ENCODE measurements at regions not wholly inside any gene's neighbourhood (a gene's known extent, or its start where the extent isn't known, plus 50 kb on each side); places are given as distances from the start of the nearest gene placed in this dataset.
"Not testable (repeated sequence)": the region's sequence is repeated elsewhere in the genome, so short reads cannot be mapped to it uniquely, and the experiment has no call there.

DNA sequence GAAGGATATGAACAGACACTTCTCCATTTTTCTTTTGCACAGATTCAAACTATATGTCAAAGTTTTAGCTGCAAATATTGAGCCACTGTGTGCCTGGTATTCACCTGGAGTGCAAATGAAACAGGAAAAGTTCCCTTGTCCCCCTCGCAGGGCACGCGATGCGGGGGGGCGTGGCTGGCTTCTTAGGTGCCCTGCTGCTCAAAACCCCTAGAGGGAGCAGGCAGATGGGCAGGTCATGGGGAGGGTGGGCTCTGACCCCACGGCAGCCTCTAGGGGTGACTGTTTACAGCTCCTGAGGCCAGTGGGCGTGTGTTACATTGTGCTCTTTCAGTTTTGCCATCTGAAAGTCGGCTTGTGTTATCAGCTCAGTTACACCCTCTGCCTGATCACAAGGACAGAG lies 931.2 kb upstream of the B3GALT2 start:
- DNase-seq (ENCODE audit: low read depth in 2 of 3, low spot score in 1 of 3) = no peak

DNA sequence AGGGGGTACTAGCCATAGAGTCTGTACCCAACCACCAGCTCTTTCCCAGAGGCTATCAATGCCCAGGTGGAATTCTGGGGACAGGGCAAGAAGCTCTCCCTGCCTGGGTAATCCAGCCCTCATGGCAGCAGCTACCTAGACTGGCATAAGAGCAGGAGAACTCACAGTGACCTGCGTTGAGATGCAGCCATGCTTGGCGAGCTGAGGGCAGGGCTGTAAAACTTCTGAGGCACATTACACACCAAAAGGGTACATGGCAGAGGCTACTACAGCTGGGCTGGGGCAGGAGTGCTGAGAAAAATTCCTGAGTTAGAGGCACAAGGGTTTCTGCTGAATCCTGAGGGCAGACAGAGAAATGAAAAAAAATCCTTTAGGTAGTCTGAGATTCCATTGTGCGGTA lies 927.9 kb upstream of the B3GALT2 start:
- no peak for DNase-seq (ENCODE audit: low read depth in 2 of 3, low spot score in 1 of 3)

DNA sequence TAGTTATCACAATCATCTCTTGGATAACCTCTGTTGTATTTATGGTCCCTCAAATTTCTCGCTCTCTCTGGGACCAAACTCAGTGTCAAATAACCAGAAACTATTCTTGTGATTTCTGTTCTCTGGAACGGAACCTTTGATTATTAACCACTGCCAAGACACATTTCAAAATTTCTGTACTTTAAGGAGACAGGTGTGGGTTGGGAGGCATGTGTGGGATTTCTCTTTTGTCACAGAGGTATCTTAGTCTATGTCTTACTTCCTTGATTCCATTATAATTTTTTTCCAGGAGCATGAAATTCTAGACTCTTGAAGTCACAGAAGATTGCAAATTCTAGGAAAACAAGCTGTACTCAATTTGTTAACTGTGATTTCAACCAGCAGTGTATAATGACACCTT lies 919.0 kb upstream of the B3GALT2 start:
- DNase-seq (ENCODE audit: low read depth in 2 of 3, low spot score in 1 of 3) = no peak

DNA sequence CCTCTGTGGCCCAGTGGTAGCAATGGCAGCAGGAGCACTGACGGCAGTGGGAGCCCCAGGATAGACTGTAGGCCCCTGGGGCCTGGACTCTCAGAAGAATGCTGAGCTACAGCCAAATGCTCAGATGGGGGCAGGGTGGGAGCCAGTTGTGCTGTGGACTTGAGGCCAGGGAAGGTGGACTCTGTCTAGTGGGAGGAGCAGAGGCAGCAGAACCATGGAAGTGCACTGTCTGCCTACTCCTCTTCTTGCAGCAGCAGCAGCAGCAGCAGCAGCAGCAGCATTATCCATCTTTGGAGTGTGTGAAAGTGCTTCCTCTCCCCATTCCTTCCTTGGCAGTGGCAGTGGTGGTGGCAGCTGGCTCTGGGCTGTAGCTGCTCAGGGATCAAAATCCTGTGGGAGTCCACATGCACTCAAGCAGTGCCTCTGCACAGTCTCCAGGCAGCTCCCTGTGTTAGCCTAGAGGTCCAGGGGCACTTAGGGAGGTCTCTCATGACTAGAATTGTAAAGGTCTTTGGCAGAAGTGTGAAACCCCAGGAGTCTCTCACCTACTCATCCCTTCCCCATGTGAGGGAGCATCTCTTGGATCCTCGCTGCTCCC lies 917.9 kb upstream of the B3GALT2 start:
- DNase-seq (ENCODE audit: low read depth in 2 of 3, low spot score in 1 of 3) = no peak

DNA sequence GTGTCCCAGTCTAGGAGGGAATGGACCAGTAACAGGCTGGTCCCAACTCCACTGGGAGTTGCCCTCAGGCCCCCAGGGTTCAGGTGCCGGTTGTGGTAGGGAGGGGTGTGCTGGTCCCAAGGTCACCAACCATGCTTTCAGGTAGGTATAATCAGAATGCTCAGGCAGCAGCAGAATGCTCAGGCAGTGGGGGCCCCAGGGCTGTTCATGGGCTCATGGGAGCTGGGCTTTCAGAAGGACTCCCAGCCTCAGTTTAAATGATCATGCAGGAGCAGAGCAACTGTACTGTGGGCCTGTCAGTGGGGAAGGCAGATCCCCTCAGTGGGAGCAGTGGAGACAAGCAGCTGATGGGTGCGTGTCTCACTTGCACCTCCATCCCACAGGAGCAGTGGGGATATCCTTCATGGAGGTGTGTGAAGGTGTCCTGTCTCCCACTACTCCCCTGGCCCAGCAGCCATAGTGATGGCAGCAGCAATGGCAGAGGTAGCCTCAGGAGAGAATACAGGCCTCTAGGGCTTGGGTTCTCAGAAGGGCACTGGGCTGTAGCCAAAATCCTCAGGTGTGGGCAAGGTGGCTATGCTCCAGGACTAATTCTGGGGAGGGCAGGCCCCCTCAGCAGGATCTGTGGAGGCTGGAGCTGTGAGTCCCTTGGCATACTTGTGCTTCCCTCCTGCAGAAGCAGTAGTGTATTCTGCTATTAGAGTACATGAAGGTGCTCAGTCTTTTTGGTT lies 917.3 kb upstream of the B3GALT2 start:
- DNase-seq (ENCODE audit: low read depth in 2 of 3, low spot score in 1 of 3) = no peak

DNA sequence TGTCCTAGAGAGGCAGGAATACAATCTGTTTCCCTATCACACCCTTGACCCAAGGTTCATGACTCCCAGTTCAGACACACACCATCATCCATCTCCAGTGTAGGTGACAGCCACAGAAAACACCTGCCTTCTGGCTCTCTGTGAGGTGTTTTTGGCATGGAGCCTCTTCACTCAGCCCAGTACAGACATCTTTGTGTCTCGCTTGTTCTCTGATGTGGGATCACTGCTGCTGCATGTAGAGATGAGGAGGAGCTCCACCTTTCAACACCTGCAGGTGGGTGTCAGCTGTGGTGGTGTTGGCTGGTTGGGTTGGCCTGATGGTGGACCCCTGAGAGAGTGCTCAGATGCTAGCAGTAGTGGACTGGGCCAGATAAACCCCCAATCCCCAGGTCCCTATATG lies 916.7 kb upstream of the B3GALT2 start:
- DNase-seq (ENCODE audit: low read depth in 2 of 3, low spot score in 1 of 3) = no peak

DNA sequence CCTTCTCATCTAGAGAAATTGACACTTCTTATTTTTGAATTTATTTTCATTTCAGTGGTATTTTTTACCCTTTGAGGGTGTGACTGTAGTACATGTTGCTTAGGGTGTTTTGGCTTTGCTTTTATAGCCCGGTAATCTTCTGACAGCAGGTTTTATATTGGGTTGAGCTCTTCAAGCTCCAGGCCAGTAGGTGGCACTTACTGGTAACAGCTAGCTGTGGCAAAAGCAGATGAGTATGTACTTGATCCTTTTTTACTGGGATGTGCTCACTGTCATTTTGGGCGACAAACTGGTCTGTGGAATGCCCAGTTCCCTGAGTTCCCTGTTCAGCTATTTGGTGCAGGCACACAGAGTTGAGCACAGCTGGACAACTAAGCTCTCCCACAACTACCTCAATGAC lies 916.2 kb upstream of the B3GALT2 start:
- DNase-seq (ENCODE audit: low read depth in 2 of 3, low spot score in 1 of 3) = no peak

DNA sequence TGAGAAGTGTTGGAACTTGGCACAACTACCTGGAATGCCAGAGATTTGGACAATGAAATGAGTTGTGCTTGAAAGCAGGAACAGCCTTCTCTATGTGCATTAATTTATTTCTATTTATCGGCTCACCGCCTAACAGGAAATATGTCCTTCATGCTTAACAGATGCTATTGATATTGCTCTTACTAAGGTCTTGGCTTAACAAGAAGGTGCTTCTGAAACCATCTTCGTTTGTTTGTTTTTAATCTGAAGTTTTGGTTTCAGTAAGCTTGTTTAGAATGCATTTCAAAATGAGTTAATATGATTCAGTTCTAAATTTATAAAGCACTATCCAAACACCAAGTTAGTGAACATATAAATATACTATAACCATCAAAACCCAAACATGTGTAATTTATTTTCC lies 898.3 kb upstream of the B3GALT2 start:
- no peak for DNase-seq (ENCODE audit: low read depth in 2 of 3, low spot score in 1 of 3)

DNA sequence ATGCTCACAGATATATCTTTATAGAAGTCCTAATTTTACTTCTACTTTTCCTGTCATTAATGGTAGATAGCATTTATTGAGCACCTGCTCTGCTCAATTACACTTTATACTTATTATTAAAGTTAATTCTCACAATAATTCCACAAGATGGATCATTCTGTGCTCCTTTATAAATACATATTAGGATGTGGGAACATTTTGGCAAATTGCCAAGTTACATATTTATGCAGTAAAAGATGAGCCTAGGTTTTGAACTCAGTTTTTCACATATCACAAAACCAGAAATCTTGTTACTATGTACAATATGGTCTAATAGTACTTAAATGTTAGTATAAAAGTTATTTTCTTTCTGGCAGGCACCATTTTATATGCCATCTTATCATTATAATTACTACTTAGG lies 895.0 kb upstream of the B3GALT2 start:
- DNase-seq (ENCODE audit: low read depth in 2 of 3, low spot score in 1 of 3) = no peak

DNA sequence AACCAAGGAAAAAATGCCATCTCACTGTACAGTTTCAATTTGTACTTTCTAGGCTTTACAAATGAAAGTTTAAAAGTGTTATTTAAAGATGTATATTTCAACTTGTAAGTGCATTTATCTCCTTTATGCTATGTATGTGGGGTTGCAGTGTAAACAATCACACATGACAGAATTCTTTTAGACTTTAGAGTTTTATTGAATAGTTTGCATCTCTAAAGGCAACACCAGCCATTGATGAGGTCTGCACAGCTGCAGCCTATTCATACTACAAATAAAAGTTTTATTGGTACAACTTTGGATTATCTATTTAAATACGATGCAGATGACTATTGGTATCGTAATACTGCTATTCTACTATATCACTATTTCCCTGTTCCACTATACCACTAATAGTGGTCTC lies 894.4 kb upstream of the B3GALT2 start:
- DNase-seq (ENCODE audit: low read depth in 2 of 3, low spot score in 1 of 3) = no peak

DNA sequence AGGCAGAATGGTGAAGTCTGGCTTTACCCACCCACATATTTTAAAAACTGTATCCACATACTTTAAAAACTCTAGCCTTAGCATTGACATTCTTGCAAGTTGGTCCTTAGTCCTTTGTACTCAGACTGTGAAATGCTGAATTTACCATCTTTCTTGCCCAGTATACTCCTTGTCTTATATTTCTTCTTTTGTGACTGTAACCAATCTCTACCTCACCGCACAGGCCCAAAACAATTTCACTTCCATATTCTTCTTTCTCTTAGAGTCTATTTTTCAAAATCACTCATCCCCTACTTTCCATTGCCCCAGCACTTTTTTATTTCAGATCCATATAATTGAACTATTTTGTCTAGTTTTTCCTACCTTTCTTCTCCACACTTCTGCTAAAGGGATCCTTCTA lies 892.4 kb upstream of the B3GALT2 start:
- no peak for DNase-seq (ENCODE audit: low read depth in 2 of 3, low spot score in 1 of 3)

DNA sequence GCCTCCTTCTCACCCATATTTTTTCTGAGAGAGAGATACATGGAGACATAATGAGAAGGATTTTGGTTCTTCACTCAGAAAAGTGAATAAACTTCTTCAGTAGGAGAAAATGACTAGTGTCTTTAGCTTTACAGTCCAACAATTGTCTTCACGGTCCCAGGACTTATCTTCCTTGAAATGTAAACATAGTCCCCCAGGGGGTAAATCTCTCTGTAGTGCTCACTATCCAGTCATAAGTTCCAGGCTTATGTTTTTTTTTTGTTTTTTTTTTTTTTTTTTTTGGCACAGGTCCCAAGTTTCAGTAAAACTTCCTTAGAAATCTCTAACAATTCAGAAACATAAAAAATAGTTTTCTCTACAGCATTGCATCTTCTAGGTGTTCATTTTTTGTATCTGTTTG lies 890.2 kb upstream of the B3GALT2 start:
- no peak for DNase-seq (ENCODE audit: low read depth in 2 of 3, low spot score in 1 of 3)

DNA sequence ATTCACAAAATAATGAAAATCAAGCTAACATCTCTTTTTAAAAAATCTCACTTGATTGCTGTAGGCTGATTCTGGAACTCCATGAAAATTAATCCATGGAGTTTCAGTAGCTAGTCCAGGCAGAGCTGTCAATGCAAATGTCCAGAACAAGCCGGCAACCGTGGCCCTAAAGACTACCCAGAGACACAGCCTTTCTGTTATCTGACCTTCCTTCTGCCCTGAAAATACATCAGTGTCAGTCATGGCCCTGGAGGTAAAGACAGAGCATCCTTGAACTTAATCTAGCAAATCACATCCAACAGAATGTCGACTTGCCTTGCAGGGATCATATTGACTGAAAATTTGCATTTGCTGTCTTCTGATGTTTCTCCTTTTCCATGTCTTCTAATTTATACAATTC lies 887.4 kb upstream of the B3GALT2 start:
- DNase-seq (ENCODE audit: low read depth in 2 of 3, low spot score in 1 of 3) = no peak

DNA sequence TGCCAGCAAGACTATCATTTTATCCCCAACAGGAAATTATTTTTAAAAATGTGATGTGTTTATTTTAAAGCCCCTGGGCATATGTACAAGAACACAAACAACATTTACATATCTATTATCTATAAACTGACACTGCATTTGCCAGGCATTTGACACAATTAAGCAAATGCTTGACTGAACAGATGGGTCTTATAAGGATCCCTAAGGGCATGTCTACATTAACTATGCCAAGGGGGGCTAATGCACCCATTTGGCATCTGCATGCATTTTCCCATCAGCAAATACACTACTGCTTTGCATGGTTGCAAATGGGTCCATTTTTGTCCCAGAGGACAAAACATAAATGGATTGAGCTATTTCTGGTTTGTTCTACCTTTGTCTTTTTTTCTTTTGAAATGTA lies 884.8 kb upstream of the B3GALT2 start:
- no peak for DNase-seq (ENCODE audit: low read depth in 2 of 3, low spot score in 1 of 3)

DNA sequence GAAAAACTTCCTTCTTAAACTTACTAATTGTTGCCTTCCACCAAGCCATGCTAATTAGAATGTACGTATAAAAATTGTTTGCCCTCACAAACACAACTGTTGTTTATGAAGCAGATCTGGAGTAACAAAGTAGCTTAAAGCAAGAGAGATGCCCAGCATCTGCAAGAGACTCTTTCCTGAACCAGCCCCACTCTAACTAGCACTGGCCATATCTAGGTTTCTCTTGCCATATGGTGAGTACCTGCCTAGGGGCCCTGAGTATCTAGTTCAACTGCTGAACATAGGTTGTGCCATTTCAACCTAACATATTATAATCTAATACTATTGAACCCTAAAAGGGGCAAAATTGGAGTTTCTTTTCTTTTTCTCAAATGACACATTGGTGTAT lies 883.4 kb upstream of the B3GALT2 start:
- no peak for DNase-seq (ENCODE audit: low read depth in 2 of 3, low spot score in 1 of 3)

DNA sequence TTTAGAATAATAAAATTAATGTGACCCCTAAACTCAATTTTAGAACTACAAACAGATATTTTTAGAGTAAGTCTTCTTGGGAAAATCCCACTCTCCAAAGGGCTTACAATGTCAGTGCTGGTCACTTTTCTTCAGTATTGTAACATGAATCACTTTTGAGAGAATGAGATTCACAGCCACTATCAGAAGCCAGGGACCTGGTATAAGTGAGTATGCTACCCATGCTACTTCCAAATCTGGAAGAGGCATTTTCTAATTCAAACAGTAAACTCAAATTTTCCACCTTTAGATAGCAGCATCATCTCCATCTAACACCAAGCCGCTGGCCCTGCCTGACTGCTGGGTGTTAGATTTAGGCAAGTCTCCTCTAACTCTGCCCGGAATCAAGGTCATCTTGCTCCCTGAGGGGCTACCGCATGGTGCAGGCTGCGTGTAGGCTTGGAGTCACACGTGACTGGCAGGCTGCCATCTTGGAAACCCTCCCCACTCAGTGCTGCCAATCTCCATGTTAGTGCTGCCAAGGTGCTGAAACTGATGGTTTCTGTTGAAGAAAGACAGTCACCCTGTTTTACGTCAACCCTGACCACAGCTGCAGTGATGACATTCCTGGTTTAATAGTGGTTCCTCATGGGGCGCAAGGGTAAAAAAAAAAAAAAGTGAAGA lies 882.9 kb upstream of the B3GALT2 start:
- DNase-seq (ENCODE audit: low read depth in 2 of 3, low spot score in 1 of 3) = no peak

DNA sequence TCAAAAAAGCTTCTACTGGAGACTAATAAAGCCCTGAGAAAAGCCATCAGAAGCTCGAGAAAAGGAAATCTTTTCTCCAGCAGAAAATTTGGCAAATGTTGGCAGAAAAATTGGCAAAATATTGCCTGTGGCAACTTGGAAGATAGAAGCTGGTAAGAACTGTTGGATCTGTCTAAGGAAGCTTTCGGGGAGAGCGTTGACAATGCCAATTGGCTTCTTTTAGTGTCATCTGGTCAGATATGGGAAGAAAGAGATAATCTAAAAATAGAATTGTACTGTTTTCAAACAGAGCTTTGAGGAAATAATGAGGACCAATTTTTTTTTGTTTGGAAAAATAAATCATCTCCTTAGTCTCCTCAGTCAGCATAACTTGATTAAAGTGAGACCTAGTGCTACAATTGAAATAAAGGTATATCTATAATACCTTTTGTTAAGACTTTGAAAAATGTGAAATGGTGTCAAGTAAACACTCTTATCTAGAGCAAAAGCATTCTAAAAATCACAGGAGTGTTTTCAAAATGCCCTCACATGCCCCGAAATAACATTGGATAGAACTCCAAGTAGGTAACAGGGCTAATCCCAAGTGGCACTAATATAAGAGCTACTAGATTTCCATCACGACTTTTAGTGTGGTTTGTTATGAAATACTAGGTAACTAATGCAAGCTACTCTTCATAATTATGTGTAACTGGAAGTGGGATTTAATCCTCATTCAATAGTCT lies 882.2 kb upstream of the B3GALT2 start:
- no peak for DNase-seq (ENCODE audit: low read depth in 2 of 3, low spot score in 1 of 3)

DNA sequence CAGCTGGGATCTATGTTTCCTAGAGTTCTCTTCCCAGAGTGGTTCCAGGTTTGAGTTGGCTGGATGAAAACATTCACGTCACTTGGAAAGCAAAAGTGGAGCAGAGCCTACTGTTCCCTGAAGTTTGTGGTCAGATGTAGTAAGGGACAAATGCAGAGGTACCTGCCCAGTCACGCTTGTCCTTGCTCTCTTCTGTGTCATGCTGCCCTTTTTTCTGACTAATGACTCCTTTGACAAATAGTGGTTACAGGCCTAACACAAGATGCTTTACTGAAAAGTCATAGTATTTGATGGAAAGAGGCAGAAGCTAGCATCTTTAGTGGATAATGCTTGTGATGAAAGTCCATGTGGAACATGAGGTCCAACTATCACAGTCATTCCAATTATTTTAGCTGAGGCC lies 881.4 kb upstream of the B3GALT2 start:
- no peak for DNase-seq (ENCODE audit: low read depth in 2 of 3, low spot score in 1 of 3)

DNA sequence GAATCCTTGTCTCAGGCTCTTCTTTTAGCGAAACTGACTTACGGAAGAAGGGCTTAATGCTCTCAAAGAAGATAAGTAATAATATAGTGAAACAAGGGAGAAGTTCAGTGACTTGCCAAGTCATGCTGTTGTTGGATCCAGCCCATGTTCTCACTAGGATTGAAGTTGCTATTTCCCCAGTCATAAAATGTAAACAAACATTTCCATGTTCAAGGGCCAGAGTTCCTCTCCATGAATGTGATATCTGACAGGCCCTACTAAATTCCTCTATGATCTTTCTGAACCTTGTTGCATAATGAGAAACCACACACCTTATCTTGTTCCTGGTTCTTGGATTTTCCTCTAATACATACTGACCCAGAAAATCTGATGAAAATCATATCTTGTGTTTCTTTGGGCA lies 876.5 kb upstream of the B3GALT2 start:
- DNase-seq (ENCODE audit: low read depth in 2 of 3, low spot score in 1 of 3) = no peak

DNA sequence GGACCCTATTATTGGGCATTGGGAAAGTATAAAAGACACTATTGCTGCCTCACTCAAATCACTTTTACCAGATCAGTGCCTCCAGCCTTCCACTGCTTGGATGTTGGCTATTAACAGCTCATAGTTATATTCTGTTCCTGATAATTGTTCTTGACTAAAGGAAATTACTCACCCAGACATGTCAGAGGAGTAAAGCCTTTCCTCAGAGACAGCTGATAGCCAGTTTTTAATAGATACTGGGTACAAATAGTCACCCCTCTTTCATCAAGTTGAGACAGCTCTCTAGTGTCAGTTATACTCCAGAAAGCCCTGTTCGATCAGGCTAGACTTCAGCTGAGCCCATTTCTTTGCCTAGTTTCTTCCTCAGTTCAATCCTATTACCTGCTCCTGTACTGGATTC lies 876.1 kb upstream of the B3GALT2 start:
- DNase-seq (ENCODE audit: low read depth in 2 of 3, low spot score in 1 of 3) = no peak

DNA sequence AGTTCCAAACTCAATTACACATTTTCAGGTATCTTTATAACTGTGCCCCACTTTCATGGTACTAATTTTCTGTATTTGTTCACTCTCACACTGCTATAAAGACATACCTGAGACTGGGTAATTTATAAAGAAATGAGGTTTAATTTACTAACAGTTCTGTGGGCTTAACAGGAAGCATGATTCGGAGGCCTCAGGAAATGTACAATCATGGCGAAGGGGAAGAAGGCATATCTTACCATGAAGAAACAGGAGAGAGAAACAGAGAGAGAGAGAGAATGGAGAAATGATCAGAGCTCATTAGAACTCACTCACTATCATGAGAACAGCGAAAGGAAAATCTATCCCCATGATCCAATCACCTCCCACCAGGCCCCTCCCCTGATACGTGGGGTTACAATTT lies 874.1 kb upstream of the B3GALT2 start:
- no peak for DNase-seq (ENCODE audit: low read depth in 2 of 3, low spot score in 1 of 3)

DNA sequence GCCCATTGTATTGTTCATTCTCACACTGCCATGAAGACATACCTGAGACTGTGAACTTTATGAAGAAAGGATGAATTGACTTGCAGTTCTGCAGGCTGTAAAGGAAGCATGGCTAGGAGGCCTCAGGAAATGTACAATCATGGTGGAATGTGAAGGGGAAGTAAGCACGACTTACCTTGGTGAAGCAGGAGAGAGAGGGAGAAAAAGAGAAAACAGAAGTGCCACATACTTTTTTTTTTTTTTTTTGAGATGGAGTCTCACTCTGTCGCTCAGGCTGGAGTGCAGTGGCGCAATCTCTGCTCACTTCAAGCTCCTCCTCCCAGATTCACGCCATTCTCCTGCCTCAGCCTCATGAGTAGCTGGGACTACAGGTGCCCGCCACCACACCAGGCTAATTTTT lies 871.9 kb upstream of the B3GALT2 start:
- DNase-seq (ENCODE audit: low read depth in 2 of 3, low spot score in 1 of 3) = not testable (repeated sequence)

Measured in stimulated activated CD4-positive, alpha-beta T cell treated with anti-CD3 and anti-CD28 coated beads, Interleukin-12 subunit alpha, Interleukin-12 subunit beta, amount 100 ng/mL, for 48 hours (primary cell).